CD4-positive, CD25-positive, alpha-beta regulatory T cell (primary cell): ENCODE measurements at regions not wholly inside any gene's neighbourhood (a gene's known extent, or its start where the extent isn't known, plus 50 kb on each side); places are given as distances from the start of the nearest gene placed in this dataset.
"Not testable (repeated sequence)": the region's sequence is repeated elsewhere in the genome, so short reads cannot be mapped to it uniquely, and the experiment has no call there.

Source experiments
- ATAC-seq, 2 donors: fragments of 150-1000 bp; cut with Tn5 transposase; one replicate each; pipeline ENCODE4 v1.10.0; 2021; ENCODE audit warnings: low read depth in 2 of 2, moderate number of reproducible peaks in 2 of 2, moderate library complexity in 1 of 2
- DNase-seq, 3 donors: peaks; one replicate each; pipeline versions ENCODE4 v3.0.0 to v3.0.0-alpha.2; 2012 to 2022; ENCODE audit warnings: mixed read lengths in 1 of 3
- H3K27ac ChIP-seq: one replicate; pipeline ENCODE4 v1.7.0; 2013; ENCODE audit warnings: mild to moderate bottlenecking, low read length; ENCODE audit not compliant: insufficient read depth, poor library complexity, severe bottlenecking
- H3K27me3 ChIP-seq: one replicate; pipeline ENCODE4 v1.7.0; 2013; ENCODE audit warnings: low read length; ENCODE audit not compliant: control insufficient read depth, insufficient read depth
- H3K36me3 ChIP-seq: one replicate; pipeline ENCODE4 v1.7.0; 2013; ENCODE audit warnings: mild to moderate bottlenecking, low read length, moderate library complexity; ENCODE audit not compliant: control insufficient read depth, insufficient read depth
- H3K4me1 ChIP-seq: 2 replicates; pipeline ENCODE4 v1.7.0; 2013; ENCODE audit warnings: mild to moderate bottlenecking, low read length; ENCODE audit not compliant: insufficient read depth, control insufficient read depth, poor library complexity, severe bottlenecking
- H3K4me3 ChIP-seq: one replicate; pipeline ENCODE4 v1.7.0; 2013; ENCODE audit warnings: low read depth, mild to moderate bottlenecking, low read length, moderate library complexity
- H3K9me3 ChIP-seq, 2 experiments: 1 replicate in 1 of 2; 2 replicates in 1 of 2; pipeline ENCODE4 v1.7.0; 2013; ENCODE audit warnings: low read length in 2 of 2, mild to moderate bottlenecking in 1 of 2, moderate library complexity in 1 of 2; ENCODE audit not compliant: control insufficient read depth in 2 of 2
- H3K27ac Mint-ChIP-seq, 3 donors: one replicate each; pipeline ENCODE4 v1.8.0; 2020 to 2022; ENCODE audit warnings: mild to moderate bottlenecking in 3 of 3, mixed read lengths in 3 of 3, moderate library complexity in 2 of 3
- H3K27me3 Mint-ChIP-seq: one replicate; pipeline ENCODE4 v1.8.0; 2022; ENCODE audit warnings: mild to moderate bottlenecking, mixed read lengths
- H3K36me3 Mint-ChIP-seq: one replicate; pipeline ENCODE4 v1.8.0; 2020; ENCODE audit warnings: mixed read lengths
- H3K4me1 Mint-ChIP-seq, 4 donors: one replicate each; pipeline ENCODE4 v1.8.0; 2020 to 2022; ENCODE audit warnings: mixed read lengths in 4 of 4, mild to moderate bottlenecking in 1 of 4
- H3K4me3 Mint-ChIP-seq, 4 donors: one replicate each; pipeline ENCODE4 v1.8.0; 2020 to 2022; ENCODE audit warnings: mild to moderate bottlenecking in 4 of 4, mixed read lengths in 4 of 4, moderate library complexity in 3 of 4
- H3K9me3 Mint-ChIP-seq, 7 donors: one replicate each; pipeline ENCODE4 v1.8.0; 2020 to 2022; ENCODE audit warnings: mixed read lengths in 7 of 7, mild to moderate bottlenecking in 3 of 7, moderate library complexity in 2 of 7

- no peaks in the 10 kb centered on the region for H3K9me3 ChIP-seq
- H3K27me3 ChIP-seq, result no peaks in the 10 kb centered on the region
- H3K4me1 ChIP-seq, result no peaks in the 10 kb centered on the region
- H3K27me3 Mint-ChIP-seq, result no peaks in the 10 kb centered on the region
- DNase-seq (no peak), ATAC-seq (no peak)
- H3K9me3 Mint-ChIP-seq, result peaks cover 0 to 3% (median 0%) of the 10 kb centered on the region in 7 donors
- no peak overlapping the region for H3K27ac ChIP-seq
- no peaks in the 10 kb centered on the region for H3K36me3 Mint-ChIP-seq
- H3K27ac Mint-ChIP-seq, result no peak overlapping the region
- H3K4me3 Mint-ChIP-seq, result peak overlapping the region in 1 of 4 donors; percentile 14
- H3K4me3 ChIP-seq, result no peak overlapping the region
- no peaks in the 10 kb centered on the region for H3K4me1 Mint-ChIP-seq
- H3K36me3 ChIP-seq, result no peaks in the 10 kb centered on the region
Measured at GRCh38 chr5:34439601-34440000, 216.5 kb upstream of the RAI14 start.

- H3K36me3 Mint-ChIP-seq, H3K4me1 Mint-ChIP-seq: not testable (repeated sequence)
Measured at GRCh38 chr5:34441767-34442166, 214.4 kb upstream of the RAI14 start.

GRCh38 chr5:34447424-34447823 lies 208.7 kb upstream of the RAI14 start:
- Histone ChIP-seq H3K36me3 (no peaks in the 10 kb centered on the region), H3K27ac (no peak overlapping the region), H3K9me3 (no peaks in the 10 kb centered on the region), H3K4me1 (no peaks in the 10 kb centered on the region), H3K27me3 (peaks cover 4% of the 10 kb centered on the region), H3K4me3 (no peak overlapping the region)
- no peak overlapping the region for H3K4me3 Mint-ChIP-seq
- ATAC-seq (no peak), DNase-seq (no peak)
- peaks cover 5% of the 10 kb centered on the region for H3K27me3 Mint-ChIP-seq
- H3K36me3 Mint-ChIP-seq, result no peaks in the 10 kb centered on the region
- H3K27ac Mint-ChIP-seq, result no peak overlapping the region
- H3K4me1 Mint-ChIP-seq, result no peaks in the 10 kb centered on the region
- H3K9me3 Mint-ChIP-seq, result peaks cover 0 to 6% (median 0%) of the 10 kb centered on the region in 7 donors

More at GRCh38 chr5:34441767-34442166, 214.4 kb upstream of the RAI14 start:
- not testable (repeated sequence) for H3K27me3 ChIP-seq, H3K27ac Mint-ChIP-seq, ATAC-seq, H3K9me3 ChIP-seq, H3K27me3 Mint-ChIP-seq, H3K9me3 Mint-ChIP-seq, H3K4me3 Mint-ChIP-seq, H3K4me3 ChIP-seq, H3K27ac ChIP-seq, H3K4me1 ChIP-seq, DNase-seq, H3K36me3 ChIP-seq

GRCh38 chr5:34449639-34450038 lies 206.5 kb upstream of the RAI14 start:
- Histone ChIP-seq H3K36me3 (no peaks in the 10 kb centered on the region), H3K4me3 (no peak overlapping the region), H3K4me1 (no peaks in the 10 kb centered on the region), H3K9me3 (no peaks in the 10 kb centered on the region), H3K27ac (no peak overlapping the region), H3K27me3 (peaks cover 4% of the 10 kb centered on the region)
- H3K9me3 Mint-ChIP-seq, result peaks cover 0 to 5% (median 0%) of the 10 kb centered on the region in 7 donors
- no peaks in the 10 kb centered on the region for H3K36me3 Mint-ChIP-seq
- DNase-seq (no peak), ATAC-seq (no peak)
- H3K27ac Mint-ChIP-seq, result no peak overlapping the region
- no peak overlapping the region for H3K4me3 Mint-ChIP-seq
- peaks cover 9% of the 10 kb centered on the region for H3K27me3 Mint-ChIP-seq
- no peaks in the 10 kb centered on the region for H3K4me1 Mint-ChIP-seq

GRCh38 chr5:34450338-34450737 lies 205.8 kb upstream of the RAI14 start:
- H3K9me3 ChIP-seq, result no peaks in the 10 kb centered on the region
- no peak overlapping the region for H3K27ac ChIP-seq
- H3K36me3 ChIP-seq, result no peaks in the 10 kb centered on the region
- H3K4me3 ChIP-seq, result no peak overlapping the region
- no peak overlapping the region for H3K4me3 Mint-ChIP-seq
- H3K27ac Mint-ChIP-seq, result no peak overlapping the region
- ATAC-seq, result no peak
- no peaks in the 10 kb centered on the region for H3K4me1 Mint-ChIP-seq
- no peaks in the 10 kb centered on the region for H3K4me1 ChIP-seq
- peaks cover 0 to 4% (median 0%) of the 10 kb centered on the region in 7 donors for H3K9me3 Mint-ChIP-seq
- H3K36me3 Mint-ChIP-seq, result no peaks in the 10 kb centered on the region
- H3K27me3 ChIP-seq, result peaks cover 4% of the 10 kb centered on the region
- H3K27me3 Mint-ChIP-seq, result peaks cover 9% of the 10 kb centered on the region
- DNase-seq, result no peak

GRCh38 chr5:34452170-34452828 lies 203.8 kb upstream of the RAI14 start:
- H3K4me3 Mint-ChIP-seq, result no peak overlapping the region
- peaks cover 9% of the 10 kb centered on the region for H3K27me3 Mint-ChIP-seq
- DNase-seq (no peak), ATAC-seq (no peak)
- peaks cover 4% of the 10 kb centered on the region for H3K27me3 ChIP-seq
- H3K27ac ChIP-seq, result no peak overlapping the region
- no peak overlapping the region for H3K4me3 ChIP-seq
- H3K36me3 ChIP-seq, result no peaks in the 10 kb centered on the region
- no peaks in the 10 kb centered on the region for H3K36me3 Mint-ChIP-seq
- no peaks in the 10 kb centered on the region for H3K9me3 ChIP-seq
- no peaks in the 10 kb centered on the region for H3K4me1 ChIP-seq
- H3K27ac Mint-ChIP-seq, result no peak overlapping the region
- peaks cover 0 to 4% (median 0%) of the 10 kb centered on the region in 7 donors for H3K9me3 Mint-ChIP-seq
- H3K4me1 Mint-ChIP-seq, result no peaks in the 10 kb centered on the region

GRCh38 chr5:34455098-34455497 lies 201.0 kb upstream of the RAI14 start:
- H3K9me3 Mint-ChIP-seq, result peaks cover 0 to 4% (median 0%) of the 10 kb centered on the region in 7 donors
- no peaks in the 10 kb centered on the region for H3K4me1 ChIP-seq
- no peak overlapping the region for H3K27ac Mint-ChIP-seq
- H3K4me3 ChIP-seq, result no peak overlapping the region
- peaks cover 4% of the 10 kb centered on the region for H3K27me3 Mint-ChIP-seq
- H3K4me1 Mint-ChIP-seq, result no peaks in the 10 kb centered on the region
- H3K9me3 ChIP-seq, result no peaks in the 10 kb centered on the region
- peaks cover 4% of the 10 kb centered on the region for H3K27me3 ChIP-seq
- H3K27ac ChIP-seq, result no peak overlapping the region
- no peaks in the 10 kb centered on the region for H3K36me3 Mint-ChIP-seq
- DNase-seq (no peak), ATAC-seq (no peak)
- H3K36me3 ChIP-seq, result no peaks in the 10 kb centered on the region
- H3K4me3 Mint-ChIP-seq, result no peak overlapping the region

GRCh38 chr5:34459908-34460307 lies 196.2 kb upstream of the RAI14 start:
- Histone ChIP-seq H3K9me3 (peaks cover 0 to 2% of the 10 kb centered on the region in 2 experiments), H3K27me3 (no peaks in the 10 kb centered on the region), H3K4me3 (no peak overlapping the region), H3K4me1 (no peaks in the 10 kb centered on the region), H3K27ac (no peak overlapping the region), H3K36me3 (no peaks in the 10 kb centered on the region)
- Mint-ChIP-seq H3K36me3 (no peaks in the 10 kb centered on the region), H3K27me3 (peaks cover 9% of the 10 kb centered on the region), H3K9me3 (peaks cover 0 to 3% (median 0%) of the 10 kb centered on the region in 7 donors), H3K4me1 (no peaks in the 10 kb centered on the region), H3K4me3 (no peak overlapping the region), H3K27ac (no peak overlapping the region)
- DNase-seq, result no peak
- ATAC-seq, result no peak
